Adrenal gland (tissue), 9 donors: ENCODE measurements at regions not wholly inside any gene's neighbourhood (a gene's known extent, or its start where the extent isn't known, plus 50 kb on each side); places are given as distances from the start of the nearest gene placed in this dataset.

Source experiments
- DNase-seq, 7 donors: peaks; one replicate each; pipeline ENCODE4 v3.0.0-alpha.2; 2019 to 2020
- H3K27ac ChIP-seq, 5 donors: fragments of 200-600 bp; sonication (generic) in 4 of 5; 1 replicate in 3 of 5; 2 replicates in 2 of 5; pipeline versions ENCODE4 v1.5.1 to v1.8.0; 2016 to 2020; ENCODE audit warnings: mild to moderate bottlenecking in 1 of 5
- H3K27me3 ChIP-seq: fragments of 200-600 bp; 2 replicates; pipeline ENCODE4 v1.8.0; 2021
- H3K36me3 ChIP-seq, 2 donors: fragments of 200-600 bp; replicated peaks in 1 of 2; 1 replicate in 1 of 2; 2 replicates in 1 of 2; pipeline versions ENCODE4 v1.5.1 to v1.8.0; 2018 to 2022
- H3K4me1 ChIP-seq, 2 donors: fragments of 200-600 bp; replicated peaks in 1 of 2; 1 replicate in 1 of 2; 2 replicates in 1 of 2; pipeline versions ENCODE4 v1.5.1 to v1.8.0; 2018 to 2021
- H3K4me3 ChIP-seq, 4 donors: fragments of 200-600 bp; sonication (generic) in 3 of 4; one replicate each; pipeline ENCODE4 v1.5.1; 2016 to 2018
- H3K9me3 ChIP-seq, 3 donors: fragments of 200-600 bp; sonication (generic) in 1 of 3; replicated peaks in 1 of 3; 1 replicate in 2 of 3; 2 replicates in 1 of 3; pipeline versions ENCODE4 v1.5.1 to v1.8.0; 2016 to 2021
- POLR2A ChIP-seq, 2 donors: fragments of 450-650 bp; IDR thresholded peaks; one replicate each; pipeline ENCODE4 v1.6.1; 2017; ENCODE audit warnings: antibody characterized with exemption in 2 of 2, mild to moderate bottlenecking in 2 of 2, moderate library complexity in 1 of 2
- WGBS, 4 donors: extraction: QIAGEN DNeasy Blood & Tissue Kit in 2 of 4; methylation state at CpG; one replicate each; pipeline versions ENCODE4 v1.1.5 to v1.1.7; 2013 to 2017; 5-methylcytosine and 5-hydroxymethylcytosine counted together
- intact Hi-C, 2 donors: fragments of 100-400 bp; cut with DNase I; formaldehyde crosslinking; loops; one replicate each; pipeline versions ENCODE4 v1.14.1 to v1.15.0; 2022 to 2023
- TF ChIP-seq, protein P1 (sequence below), 6 experiments: fragments of 450-650 bp in 4 of 6; fragments of 200-600 bp in 2 of 6; sonication (generic) in 1 of 6; IDR thresholded peaks; 1 replicate in 5 of 6; 2 replicates in 1 of 6; pipeline versions ENCODE4 v1.5.1 to v1.8.0; 2016 to 2021; ENCODE audit warnings: antibody characterized with exemption in 6 of 6, mild to moderate bottlenecking in 2 of 6, moderate library complexity in 1 of 6
- donor health status: healthy with polysubstance abuse.
- donor health status: Bipolar disorder and iron deficiency.
- donor health status: DM: yes; HTN: yes; CAD: no.
- donor health status: DM: no; HTN: no; CAD: no.
- donor health status: DM: no; HTN: no; CAD: no.

- DNase-seq, result no peak
- no peaks in the 10 kb centered on the region for H3K4me1 ChIP-seq
- TF ChIP-seq, protein P1, sequence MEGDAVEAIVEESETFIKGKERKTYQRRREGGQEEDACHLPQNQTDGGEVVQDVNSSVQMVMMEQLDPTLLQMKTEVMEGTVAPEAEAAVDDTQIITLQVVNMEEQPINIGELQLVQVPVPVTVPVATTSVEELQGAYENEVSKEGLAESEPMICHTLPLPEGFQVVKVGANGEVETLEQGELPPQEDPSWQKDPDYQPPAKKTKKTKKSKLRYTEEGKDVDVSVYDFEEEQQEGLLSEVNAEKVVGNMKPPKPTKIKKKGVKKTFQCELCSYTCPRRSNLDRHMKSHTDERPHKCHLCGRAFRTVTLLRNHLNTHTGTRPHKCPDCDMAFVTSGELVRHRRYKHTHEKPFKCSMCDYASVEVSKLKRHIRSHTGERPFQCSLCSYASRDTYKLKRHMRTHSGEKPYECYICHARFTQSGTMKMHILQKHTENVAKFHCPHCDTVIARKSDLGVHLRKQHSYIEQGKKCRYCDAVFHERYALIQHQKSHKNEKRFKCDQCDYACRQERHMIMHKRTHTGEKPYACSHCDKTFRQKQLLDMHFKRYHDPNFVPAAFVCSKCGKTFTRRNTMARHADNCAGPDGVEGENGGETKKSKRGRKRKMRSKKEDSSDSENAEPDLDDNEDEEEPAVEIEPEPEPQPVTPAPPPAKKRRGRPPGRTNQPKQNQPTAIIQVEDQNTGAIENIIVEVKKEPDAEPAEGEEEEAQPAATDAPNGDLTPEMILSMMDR (IDR thresholded peaks at IDR 0.05), result no peak
- TF ChIP-seq POLR2A (IDR thresholded peaks at IDR 0.05), result no peak
- H3K36me3 ChIP-seq, result no peaks in the 10 kb centered on the region
- intact Hi-C loops, result no loop called here
- no peaks in the 10 kb centered on the region for H3K9me3 ChIP-seq
- no peak overlapping the region for H3K4me3 ChIP-seq
- H3K27ac ChIP-seq, result no peak overlapping the region
- peaks cover 43% of the 10 kb centered on the region for H3K27me3 ChIP-seq
- 35 to 65% (median 44%) methylated on average over 4 to 10 of the region's 10 CpGs for WGBS, 4 donors
Observed at GRCh38 chr17:79184219-79184618, 109.6 kb downstream of the ENGASE start.

DNA sequence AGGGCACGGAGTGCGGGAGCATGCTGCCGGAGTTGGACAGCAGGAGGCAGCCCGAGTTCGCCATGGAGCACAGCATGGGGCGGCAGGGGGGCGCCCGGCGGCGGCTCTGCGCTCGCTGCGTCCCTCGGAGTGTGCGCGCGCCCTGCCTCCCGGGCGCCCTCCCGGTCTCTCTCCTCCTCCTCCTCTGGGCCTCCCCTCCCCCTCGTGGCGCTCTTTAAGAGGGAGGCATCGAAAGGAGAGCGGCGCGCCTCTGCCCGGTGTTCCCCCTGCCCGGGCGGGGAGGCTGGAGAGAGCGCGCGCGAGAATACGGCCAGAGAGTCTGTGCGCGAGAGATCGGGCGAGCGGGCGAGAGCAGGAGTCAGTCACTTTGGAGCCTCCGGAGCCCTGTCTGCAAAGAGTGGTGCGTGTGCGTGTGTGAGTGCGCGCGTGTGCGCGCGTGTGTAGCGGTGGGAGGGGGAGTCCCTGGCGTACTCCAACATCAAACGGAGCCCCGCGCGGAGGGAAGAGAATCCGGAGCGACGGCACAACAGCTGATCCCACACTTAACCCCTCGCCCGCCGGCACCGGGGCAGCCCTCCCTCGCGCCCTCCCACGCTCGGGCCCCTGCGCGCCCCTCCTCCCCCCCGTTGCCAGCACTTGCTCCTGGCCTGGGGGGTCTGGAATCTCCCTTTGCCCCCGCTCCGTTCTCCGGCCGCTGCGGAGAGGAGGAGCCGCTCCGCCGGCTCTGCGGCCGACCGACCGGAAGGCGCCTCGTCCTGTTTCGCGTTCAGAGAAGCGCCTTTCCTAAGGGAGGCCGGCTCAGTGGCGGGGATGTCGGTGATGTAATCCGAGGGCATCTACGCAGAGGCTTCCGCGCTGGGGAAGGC, 108.9 kb downstream of the ENGASE start:
- Histone ChIP-seq H3K27me3 (peaks cover 43% of the 10 kb centered on the region), H3K4me1 (no peaks in the 10 kb centered on the region), H3K4me3 (no peak overlapping the region), H3K9me3 (no peaks in the 10 kb centered on the region), H3K36me3 (no peaks in the 10 kb centered on the region), H3K27ac (no peak overlapping the region)
- WGBS, 4 donors, result 0 to 4% (median 1%) methylated on average over 6 to 92 of the region's 93 CpGs
- intact Hi-C loops, result no loop called here
- no peak for TF ChIP-seq POLR2A (IDR thresholded peaks at IDR 0.05)
- TF ChIP-seq, protein P1 (IDR thresholded peaks at IDR 0.05), result no peak
- no peak for DNase-seq

DNA sequence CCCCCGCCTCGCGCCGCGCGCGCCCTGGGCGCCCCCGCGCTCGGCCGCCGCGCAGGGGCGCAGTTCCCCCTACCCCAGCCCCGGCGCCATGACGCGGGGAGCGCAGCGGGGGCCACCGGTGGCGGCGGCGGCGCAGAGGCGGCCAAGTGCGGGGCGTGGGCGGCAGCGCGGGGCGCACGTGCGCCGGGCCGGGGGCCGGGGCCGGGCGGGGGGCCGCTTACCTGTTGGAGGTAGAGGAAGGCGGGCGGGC, 108.3 kb downstream of the ENGASE start:
- peaks cover 43% of the 10 kb centered on the region for H3K27me3 ChIP-seq
- WGBS, 4 donors, result 0 to 2% methylated on average over 43 of the region's 43 CpGs; no CpG with 5 or more reads in 2 of the 4 donors

GRCh38 chr17:79182176-79183042, 107.8 kb downstream of the ENGASE start:
- H3K36me3 ChIP-seq, result no peaks in the 10 kb centered on the region
- no peak for DNase-seq
- H3K9me3 ChIP-seq, result no peaks in the 10 kb centered on the region
- no peak for TF ChIP-seq POLR2A (IDR thresholded peaks at IDR 0.05)
- TF ChIP-seq, protein P1 (IDR thresholded peaks at IDR 0.05), result no peak
- peaks cover 43% of the 10 kb centered on the region for H3K27me3 ChIP-seq
- H3K27ac ChIP-seq, result no peak overlapping the region
- H3K4me3 ChIP-seq, result no peak overlapping the region
- 0 to 23% (median 7%) methylated on average over 3 to 68 of the region's 68 CpGs for WGBS, 4 donors
- intact Hi-C loops, result no loop called here
- H3K4me1 ChIP-seq, result no peaks in the 10 kb centered on the region

More for the DNA sequence above, 108.3 kb downstream of the ENGASE start:
- intact Hi-C loops, result no loop called here
- no peak for TF ChIP-seq POLR2A (IDR thresholded peaks at IDR 0.05)
- TF ChIP-seq, protein P1 (IDR thresholded peaks at IDR 0.05), result no peak
- Histone ChIP-seq H3K4me1 (no peaks in the 10 kb centered on the region), H3K36me3 (no peaks in the 10 kb centered on the region), H3K9me3 (no peaks in the 10 kb centered on the region), H3K4me3 (no peak overlapping the region), H3K27ac (no peak overlapping the region)
- no peak for DNase-seq
